Astrocyte of the cerebellum (primary cell): ENCODE measurements at regions not wholly inside any gene's neighbourhood (a gene's known extent, or its start where the extent isn't known, plus 50 kb on each side); places are given as distances from the start of the nearest gene placed in this dataset.
"Not testable (repeated sequence)": the region's sequence is repeated elsewhere in the genome, so short reads cannot be mapped to it uniquely, and the experiment has no call there.

Source experiments
- DNase-seq: peaks from one replicate; pipeline ENCODE4 v3.0.0-alpha.2; 2011; ENCODE audit warnings: low read depth
- H3K4me3 ChIP-seq: 2 replicates; pipeline ENCODE4 v1.5.1; 2011; ENCODE audit warnings: mild to moderate bottlenecking, low read depth, low read length, moderate library complexity
- CTCF ChIP-seq: IDR thresholded peaks from 2 replicates; pipeline ENCODE4 v1.5.1; 2012; ENCODE audit warnings: low read length, low read depth, moderate library complexity, mild to moderate bottlenecking; ENCODE audit errors: missing control alignments
- in situ Hi-C: cut with HindIII; loops from 2 replicates; pipeline ENCODE4 v1.10.0; 2017; ENCODE audit warnings: low sequenced_read_pairs

- H3K4me3 ChIP-seq, DNase-seq, in situ Hi-C loops: not testable (repeated sequence)
Observed at GRCh38 chr20:26373066-26373465, 676.4 kb upstream of the ZNF337 start.

GRCh38 chr20:26354511-26354910, 657.9 kb upstream of the ZNF337 start:
- no peak for TF ChIP-seq CTCF
- no peak for DNase-seq
- H3K4me3 ChIP-seq = no peak overlapping the region
- in situ Hi-C loops = no loop called here

GRCh38 chr20:26347396-26347795, 650.7 kb upstream of the ZNF337 start:
- DNase-seq = no peak
- H3K4me3 ChIP-seq = no peak overlapping the region
- in situ Hi-C loops = no loop called here
- no peak for TF ChIP-seq CTCF

GRCh38 chr20:26340460-26341065, 643.9 kb upstream of the ZNF337 start:
- in situ Hi-C loops = not testable (repeated sequence)

GRCh38 chr20:26324177-26324576, 627.5 kb upstream of the ZNF337 start:
- H3K4me3 ChIP-seq = no peak overlapping the region
- TF ChIP-seq CTCF = no peak
- DNase-seq = no peak
- in situ Hi-C loops = no loop called here

More at GRCh38 chr20:26340460-26341065, 643.9 kb upstream of the ZNF337 start:
- not testable (repeated sequence) for DNase-seq, H3K4me3 ChIP-seq

GRCh38 chr20:26315054-26315453, 618.4 kb upstream of the ZNF337 start:
- no peak overlapping the region for H3K4me3 ChIP-seq
- no peak for DNase-seq
- no peak for TF ChIP-seq CTCF
- in situ Hi-C loops = no loop called here

GRCh38 chr20:26309720-26310119, 613.1 kb upstream of the ZNF337 start:
- DNase-seq, H3K4me3 ChIP-seq, in situ Hi-C loops: not testable (repeated sequence)

- in situ Hi-C loops = no loop called here
- no peak for DNase-seq
- no peak for TF ChIP-seq CTCF
- H3K4me3 ChIP-seq = no peak overlapping the region
Observed at GRCh38 chr20:26308961-26309360, 612.3 kb upstream of the ZNF337 start.
